ENCODE measurements at regions not wholly inside any gene's neighbourhood (a gene's known extent, or its start where the extent isn't known, plus 50 kb on each side); places are given as distances from the start of the nearest gene placed in this dataset.
"Not testable (repeated sequence)": the region's sequence is repeated elsewhere in the genome, so short reads cannot be mapped to it uniquely, and the experiment has no call there.

DNA sequence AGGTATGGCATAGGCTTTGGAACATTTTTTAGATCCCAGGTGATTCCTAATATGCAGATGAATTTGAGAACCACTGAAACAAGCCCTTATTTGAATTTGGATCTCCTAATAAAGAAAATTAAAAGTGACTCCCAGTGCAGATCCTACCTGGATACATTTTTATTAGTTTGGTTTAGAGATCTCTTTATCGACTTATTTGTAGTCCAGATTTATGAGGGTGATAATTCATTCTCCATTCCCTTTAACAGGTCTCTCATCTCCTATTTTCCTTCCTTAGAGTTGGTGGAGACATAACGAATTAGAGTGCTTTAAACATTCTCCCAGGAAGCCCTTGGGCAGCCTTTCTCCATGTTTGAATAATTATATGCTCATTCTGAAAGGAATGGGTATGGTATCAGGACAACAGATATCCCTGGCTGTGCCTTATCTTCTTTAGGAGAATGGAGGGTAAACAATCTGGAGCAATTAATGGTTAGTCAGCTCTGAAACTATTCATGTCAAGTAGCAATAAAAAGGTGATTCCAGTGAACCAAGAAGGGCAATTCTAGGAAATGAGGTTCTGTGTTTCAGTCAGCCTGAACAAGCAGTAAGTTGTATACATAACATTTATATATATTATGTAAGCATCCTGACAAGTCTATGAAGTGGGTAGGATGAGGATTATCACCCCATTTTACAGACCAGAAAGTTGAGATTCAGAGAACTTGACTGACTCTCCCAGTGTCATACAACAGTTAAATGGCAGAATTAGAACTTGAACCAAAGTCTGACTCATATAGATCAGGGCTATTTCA, 53.9 kb upstream of the RCE1 start:
- DNase-seq: peak; percentile 17

DNA sequence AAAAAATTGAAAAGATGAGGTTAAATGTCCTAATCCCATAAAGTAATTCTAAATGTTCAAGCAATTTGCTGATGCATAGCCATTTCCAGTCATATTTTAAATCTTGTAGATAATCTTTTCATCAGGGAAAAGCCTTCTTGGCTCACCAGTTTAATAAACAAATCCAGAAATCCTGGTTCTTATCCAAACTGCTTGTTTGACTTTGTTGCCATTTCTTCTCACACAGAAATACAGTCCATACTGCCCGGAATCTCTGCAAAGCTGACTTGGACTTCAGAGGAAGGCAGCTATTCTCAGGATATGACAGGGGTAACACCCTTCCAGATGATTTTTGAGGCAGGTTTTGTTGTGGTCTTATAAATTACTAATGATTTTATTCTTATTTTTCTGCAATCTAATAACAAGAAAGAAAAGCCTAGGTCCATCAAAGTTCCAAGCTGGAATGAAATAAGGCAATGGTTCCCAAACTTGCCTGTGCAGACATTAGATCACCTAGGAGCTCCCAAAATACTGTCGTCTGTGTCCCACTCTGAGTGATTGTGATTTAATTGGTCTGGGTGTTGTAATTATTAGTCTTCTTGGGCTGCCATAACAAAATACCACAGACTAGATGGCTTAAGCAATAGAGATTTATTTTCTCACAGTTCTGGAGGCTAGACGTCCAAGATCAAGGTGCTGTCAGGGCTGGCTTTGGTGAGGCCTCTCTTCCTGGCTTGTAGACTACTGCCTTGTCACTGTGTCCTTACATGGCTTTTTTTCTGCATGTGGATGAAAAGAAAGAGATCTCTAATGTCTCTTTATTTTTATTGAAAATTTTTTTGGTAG, 55.1 kb upstream of the RCE1 start:
- DNase-seq: no peak

DNA sequence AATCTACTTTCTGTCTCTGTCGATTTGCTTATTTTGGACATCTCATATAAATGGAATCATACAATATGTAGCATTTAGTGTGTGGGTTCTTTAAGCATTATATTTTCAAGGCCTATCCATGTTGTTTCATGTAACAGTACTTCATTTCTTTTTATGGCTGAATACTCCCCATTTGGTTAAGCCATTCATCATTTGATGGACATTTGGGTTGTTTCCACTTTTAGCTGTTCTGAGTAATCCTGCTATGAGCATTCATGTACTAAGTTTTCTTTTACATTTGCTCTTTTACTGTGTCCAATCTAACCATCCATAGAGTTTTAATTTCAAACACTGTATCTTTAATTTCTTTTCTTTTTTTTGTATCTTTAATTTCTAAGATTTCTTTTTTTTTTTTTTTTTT, 55.6 kb upstream of the SPTBN2 start:
- no peak for DNase-seq

DNA sequence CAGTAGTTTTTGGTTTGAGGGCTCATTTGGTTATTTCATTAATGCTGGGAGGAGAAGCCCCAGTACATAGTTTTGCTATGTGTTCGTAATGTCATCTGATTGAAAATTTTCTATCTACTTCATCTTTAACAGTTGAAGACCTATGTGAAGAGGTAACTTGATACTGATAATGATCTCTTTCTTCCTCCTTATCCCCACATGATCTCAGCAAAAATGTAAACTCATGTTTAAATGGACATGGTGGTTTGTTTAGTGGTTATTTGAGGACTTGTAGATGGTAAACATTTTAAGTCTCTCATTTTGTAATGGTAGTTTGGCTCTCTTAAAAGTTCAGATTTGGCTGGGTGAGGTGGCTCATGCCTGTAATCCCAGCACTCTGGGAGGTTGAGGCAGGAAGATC, 53.7 kb upstream of the SPTBN2 start:
- DNase-seq: no peak

DNA sequence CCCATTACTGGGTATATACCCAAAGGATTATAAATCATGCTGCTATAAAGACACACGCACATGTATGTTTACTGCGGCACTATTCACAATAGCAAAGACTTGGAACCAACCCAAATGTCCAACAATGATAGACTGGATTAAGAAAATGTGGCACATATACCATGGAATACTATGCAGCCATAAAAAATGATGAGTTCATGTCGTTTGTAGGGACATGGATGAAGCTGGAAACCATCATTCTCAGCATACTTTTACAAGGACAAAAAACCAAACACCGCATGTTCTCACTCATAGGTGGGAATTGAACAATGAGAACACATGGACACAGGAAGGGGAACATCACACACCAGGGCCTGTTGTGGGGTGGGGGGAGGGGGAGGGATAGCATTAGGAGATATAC, 50.6 kb upstream of the SPTBN2 start:
- not testable (repeated sequence) for DNase-seq
